ENCODE measurements at regions not wholly inside any gene's neighbourhood (a gene's known extent, or its start where the extent isn't known, plus 50 kb on each side); places are given as distances from the start of the nearest gene placed in this dataset.

DNA sequence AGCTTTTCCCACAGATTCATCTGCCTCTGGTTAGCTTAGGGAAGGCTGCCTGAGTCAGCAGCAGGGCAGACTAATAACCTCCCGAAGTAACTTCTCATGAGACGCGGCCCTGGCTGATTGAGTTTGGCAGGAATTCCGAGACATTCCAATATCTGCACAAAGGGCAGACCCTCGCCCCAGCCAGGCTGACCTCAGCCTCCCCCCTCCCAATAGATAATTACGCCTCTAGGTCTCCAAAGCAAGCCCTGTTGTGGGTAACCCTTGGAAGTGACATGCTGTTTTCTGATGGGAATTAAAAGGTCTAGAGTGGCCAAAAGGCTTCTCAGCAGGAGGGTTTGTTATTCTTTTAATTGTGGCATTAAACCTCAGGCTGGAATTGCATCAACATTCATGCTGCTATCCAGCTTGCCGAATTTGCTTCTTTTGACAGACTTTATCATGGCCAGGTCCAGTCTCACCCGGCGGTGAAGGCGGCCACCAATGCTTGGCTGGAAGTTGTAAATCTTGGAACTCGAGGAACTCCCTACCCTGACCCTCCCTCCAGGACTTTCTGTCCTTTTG lies 98.0 kb upstream of the SLC14A2 start:
- CTCF ChIA-PET = no interaction called here
- H3K79me2 ChIP-seq (ENCODE audit: control insufficient read depth, insufficient read depth, low read length) = no peaks in the 10 kb centered on the region
- H3K4me1 ChIP-seq (ENCODE audit: control insufficient read depth, extremely low read depth, insufficient read depth, low read length) = no peaks in the 10 kb centered on the region
- BruUV-seq (replicated peaks) = no TSS peak
- no peak overlapping the region for H2AFZ ChIP-seq (ENCODE audit: low read depth, low read length)
- intact Hi-C loops (cut with micrococcal nuclease) = no loop called here
- H3K4me3 ChIP-seq (replicated peaks in 1 of 3; ENCODE audit: insufficient read depth in 1 of 3, low read depth in 1 of 3, low read length in 3 of 3) = no peak overlapping the region
- no peak overlapping the region for H3K27ac ChIP-seq (ENCODE audit: insufficient read depth, low read depth, low read length)
- H3K9me1 ChIP-seq (replicated peaks; ENCODE audit: control insufficient read depth, extremely low read depth, insufficient read depth, low read length) = no peaks in the 10 kb centered on the region
- dilution Hi-C loops (cut with MboI; ENCODE audit: extremely low pct_ligation_motif_present, low sequenced_read_pairs) = no loop called here
- no peak for FAIRE-seq
- POLR2A ChIA-PET = no interaction called here
- no peaks in the 10 kb centered on the region for H3K36me3 ChIP-seq (ENCODE audit: control insufficient read depth in 2 of 2, extremely low read depth in 1 of 2, insufficient read depth in 2 of 2, low read length in 2 of 2)
- no peak overlapping the region for H3K4me2 ChIP-seq (ENCODE audit: insufficient read depth, low read length)
- no peak for DNase-seq (ENCODE audit: low read depth, low spot score)
- no peaks in the 10 kb centered on the region for H3K9me3 ChIP-seq (replicated peaks; ENCODE audit: control insufficient read depth, insufficient read depth, low read length)
- H4K20me1 ChIP-seq (replicated peaks; ENCODE audit: control insufficient read depth, extremely low read depth, insufficient read depth, low read length) = no peaks in the 10 kb centered on the region
- H3K27me3 ChIP-seq (ENCODE audit: control insufficient read depth in 2 of 2, insufficient read depth in 2 of 2, low read length in 2 of 2) = no peaks in the 10 kb centered on the region
- TF ChIP-seq FOS (IDR thresholded peaks at IDR 0.05; ENCODE audit: borderline replicate concordance, insufficient read depth, low read length) (no peak), MYC (IDR thresholded peaks at IDR 0.05; ENCODE audit: low read depth, low read length) (no peak), POLR2A (IDR thresholded peaks at IDR 0.05; ENCODE audit: low read depth, low read length) (no peak), POLR2AphosphoS5 (IDR thresholded peaks at IDR 0.05; ENCODE audit: insufficient read depth, low read depth, low read length) (no peak), EZH2 (IDR thresholded peaks at IDR 0.05; ENCODE audit: borderline replicate concordance, low read depth, low read length, severe bottlenecking) (no peak), GATA2 (IDR thresholded peaks at IDR 0.05; ENCODE audit: insufficient read depth, insufficient read length, low read depth, low read length) (no peak), JUN (IDR thresholded peaks at IDR 0.05; ENCODE audit: borderline replicate concordance, insufficient read depth, insufficient read length, low read depth) (no peak)
- TF ChIP-seq, protein P1, sequence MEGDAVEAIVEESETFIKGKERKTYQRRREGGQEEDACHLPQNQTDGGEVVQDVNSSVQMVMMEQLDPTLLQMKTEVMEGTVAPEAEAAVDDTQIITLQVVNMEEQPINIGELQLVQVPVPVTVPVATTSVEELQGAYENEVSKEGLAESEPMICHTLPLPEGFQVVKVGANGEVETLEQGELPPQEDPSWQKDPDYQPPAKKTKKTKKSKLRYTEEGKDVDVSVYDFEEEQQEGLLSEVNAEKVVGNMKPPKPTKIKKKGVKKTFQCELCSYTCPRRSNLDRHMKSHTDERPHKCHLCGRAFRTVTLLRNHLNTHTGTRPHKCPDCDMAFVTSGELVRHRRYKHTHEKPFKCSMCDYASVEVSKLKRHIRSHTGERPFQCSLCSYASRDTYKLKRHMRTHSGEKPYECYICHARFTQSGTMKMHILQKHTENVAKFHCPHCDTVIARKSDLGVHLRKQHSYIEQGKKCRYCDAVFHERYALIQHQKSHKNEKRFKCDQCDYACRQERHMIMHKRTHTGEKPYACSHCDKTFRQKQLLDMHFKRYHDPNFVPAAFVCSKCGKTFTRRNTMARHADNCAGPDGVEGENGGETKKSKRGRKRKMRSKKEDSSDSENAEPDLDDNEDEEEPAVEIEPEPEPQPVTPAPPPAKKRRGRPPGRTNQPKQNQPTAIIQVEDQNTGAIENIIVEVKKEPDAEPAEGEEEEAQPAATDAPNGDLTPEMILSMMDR (IDR thresholded peaks at IDR 0.05; ENCODE audit: extremely low read depth in 1 of 2, insufficient read depth in 1 of 2, low read depth in 1 of 2, low read length in 2 of 2) = no peak
- TF ChIP-seq, protein P2, sequence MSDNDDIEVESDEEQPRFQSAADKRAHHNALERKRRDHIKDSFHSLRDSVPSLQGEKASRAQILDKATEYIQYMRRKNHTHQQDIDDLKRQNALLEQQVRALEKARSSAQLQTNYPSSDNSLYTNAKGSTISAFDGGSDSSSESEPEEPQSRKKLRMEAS (IDR thresholded peaks at IDR 0.05; ENCODE audit: insufficient read depth, insufficient read length) = no peak
- no peak overlapping the region for H3K9ac ChIP-seq (replicated peaks; ENCODE audit: extremely low read depth, insufficient read depth, low read length)

Data from endothelial cell of umbilical vein (primary cell).